IMR-90 (cell line): ENCODE measurements at regions not wholly inside any gene's neighbourhood (a gene's known extent, or its start where the extent isn't known, plus 50 kb on each side); places are given as distances from the start of the nearest gene placed in this dataset.

Experiments used
- RCOR1 ChIP-seq: IDR thresholded peaks from 2 replicates; pipeline ENCODE4 v1.6.1; 2012; ENCODE audit warnings: mild to moderate bottlenecking, low read length, improper control_type of control experiment; ENCODE audit not compliant: insufficient replicate concordance
- RFX5 ChIP-seq: IDR thresholded peaks from 2 replicates; pipeline ENCODE4 v1.8.0; 2012; ENCODE audit warnings: low read depth, mild to moderate bottlenecking, low read length, moderate library complexity
- TF ChIP-seq, protein P1 (sequence below): conservative IDR thresholded peaks from 2 replicates; pipeline ENCODE4 v1.5.1; 2012; ENCODE audit warnings: mild to moderate bottlenecking, low read depth, low read length, improper control_type of control experiment

- no peak for TF ChIP-seq RFX5
- TF ChIP-seq, protein P1, sequence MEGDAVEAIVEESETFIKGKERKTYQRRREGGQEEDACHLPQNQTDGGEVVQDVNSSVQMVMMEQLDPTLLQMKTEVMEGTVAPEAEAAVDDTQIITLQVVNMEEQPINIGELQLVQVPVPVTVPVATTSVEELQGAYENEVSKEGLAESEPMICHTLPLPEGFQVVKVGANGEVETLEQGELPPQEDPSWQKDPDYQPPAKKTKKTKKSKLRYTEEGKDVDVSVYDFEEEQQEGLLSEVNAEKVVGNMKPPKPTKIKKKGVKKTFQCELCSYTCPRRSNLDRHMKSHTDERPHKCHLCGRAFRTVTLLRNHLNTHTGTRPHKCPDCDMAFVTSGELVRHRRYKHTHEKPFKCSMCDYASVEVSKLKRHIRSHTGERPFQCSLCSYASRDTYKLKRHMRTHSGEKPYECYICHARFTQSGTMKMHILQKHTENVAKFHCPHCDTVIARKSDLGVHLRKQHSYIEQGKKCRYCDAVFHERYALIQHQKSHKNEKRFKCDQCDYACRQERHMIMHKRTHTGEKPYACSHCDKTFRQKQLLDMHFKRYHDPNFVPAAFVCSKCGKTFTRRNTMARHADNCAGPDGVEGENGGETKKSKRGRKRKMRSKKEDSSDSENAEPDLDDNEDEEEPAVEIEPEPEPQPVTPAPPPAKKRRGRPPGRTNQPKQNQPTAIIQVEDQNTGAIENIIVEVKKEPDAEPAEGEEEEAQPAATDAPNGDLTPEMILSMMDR, result no peak
- no peak for TF ChIP-seq RCOR1
Measured at GRCh38 chr12:87094356-87094755, 838.2 kb upstream of the MGAT4C start.
